ENCODE measurements at regions not wholly inside any gene's neighbourhood (a gene's known extent, or its start where the extent isn't known, plus 50 kb on each side); places are given as distances from the start of the nearest gene placed in this dataset.

DNA sequence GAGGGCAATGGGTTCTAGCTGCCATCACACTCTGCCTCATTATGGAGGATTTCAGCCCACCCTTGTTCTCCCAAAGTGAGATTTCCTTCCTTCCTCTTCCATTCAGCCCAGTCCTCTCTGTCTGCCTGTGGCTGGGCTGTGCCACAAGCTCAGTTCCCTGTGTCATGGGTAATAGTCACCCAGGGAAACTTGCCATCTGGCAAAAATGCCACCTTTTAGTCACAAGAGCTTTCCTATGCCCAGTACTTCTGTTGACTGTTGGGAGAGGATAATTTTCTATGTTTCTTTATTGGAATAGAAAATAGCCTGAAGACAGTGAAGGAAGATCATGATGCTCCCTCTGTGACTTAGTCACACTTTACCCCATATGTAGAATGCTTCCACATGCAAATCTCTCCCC lies 71.4 kb downstream of the TLR4 start:
- ATAC-seq (replicated peaks in 1 of 4) (no peak), DNase-seq (no peak)
- no peaks in the 10 kb centered on the region for H3K36me3 Mint-ChIP-seq
- no peaks in the 10 kb centered on the region for H3K27me3 ChIP-seq (replicated peaks in 1 of 2; ENCODE audit: control insufficient read depth in 2 of 2, extremely low read depth in 1 of 2, insufficient read depth in 2 of 2, low read length in 1 of 2)
- H3K27ac Mint-ChIP-seq, result no peak overlapping the region
- H3K27me3 Mint-ChIP-seq, result peaks cover 22 to 31% of the 10 kb centered on the region in 2 donors
- no peaks in the 10 kb centered on the region for H3K4me1 ChIP-seq (ENCODE audit: control insufficient read depth in 1 of 2, extremely low read depth in 1 of 2, insufficient read depth in 2 of 2, low read length in 2 of 2)
- H3K27ac ChIP-seq (ENCODE audit: low read length), result no peak overlapping the region
- no peaks in the 10 kb centered on the region for H3K9me3 ChIP-seq
- H3K9me3 Mint-ChIP-seq, result peaks cover 0 to 6% (median 0%) of the 10 kb centered on the region in 3 donors
- H3K4me3 Mint-ChIP-seq, result no peak overlapping the region
- no peaks in the 10 kb centered on the region for H3K36me3 ChIP-seq (ENCODE audit: control insufficient read depth in 2 of 2, extremely low read depth in 1 of 2, insufficient read depth in 1 of 2, low read length in 1 of 2)
- ChIA-PET POLR2A (interaction anchor here in 1 of 2 donors (0.5 kb wide), 1 partner anchor 455 kb away, joined by 7 read pairs; no protein-coding TSS in a partner anchor), CTCF (no interaction called here)
- H3K4me1 Mint-ChIP-seq, result peaks cover 0 to 9% (median 1%) of the 10 kb centered on the region in 3 donors
- no peak overlapping the region for H3K4me3 ChIP-seq (ENCODE audit: control insufficient read depth in 1 of 2, extremely low read depth in 1 of 2, low read length in 1 of 2)

DNA sequence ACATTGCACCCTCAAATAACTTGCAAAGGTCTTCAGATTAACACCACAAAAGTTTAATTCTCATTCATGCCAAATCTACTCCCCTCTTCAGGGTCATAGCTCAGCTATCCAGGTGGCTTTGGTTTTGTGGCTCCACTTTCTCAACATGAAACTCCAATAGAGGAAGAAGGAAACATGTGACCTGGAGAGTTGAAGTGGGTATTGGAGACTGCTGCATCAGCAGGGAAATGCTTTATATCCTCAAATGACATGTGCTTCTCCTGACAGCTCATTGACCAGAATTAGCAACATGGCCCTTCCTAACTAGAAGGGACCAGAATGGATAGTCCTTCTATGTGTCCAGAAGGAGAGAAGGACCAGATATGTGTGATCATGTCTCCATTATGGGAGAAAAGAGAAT lies 73.6 kb downstream of the TLR4 start:
- POLR2A ChIA-PET, result no interaction called here
- H3K27me3 Mint-ChIP-seq, result peaks cover 17 to 22% of the 10 kb centered on the region in 2 donors

DNA sequence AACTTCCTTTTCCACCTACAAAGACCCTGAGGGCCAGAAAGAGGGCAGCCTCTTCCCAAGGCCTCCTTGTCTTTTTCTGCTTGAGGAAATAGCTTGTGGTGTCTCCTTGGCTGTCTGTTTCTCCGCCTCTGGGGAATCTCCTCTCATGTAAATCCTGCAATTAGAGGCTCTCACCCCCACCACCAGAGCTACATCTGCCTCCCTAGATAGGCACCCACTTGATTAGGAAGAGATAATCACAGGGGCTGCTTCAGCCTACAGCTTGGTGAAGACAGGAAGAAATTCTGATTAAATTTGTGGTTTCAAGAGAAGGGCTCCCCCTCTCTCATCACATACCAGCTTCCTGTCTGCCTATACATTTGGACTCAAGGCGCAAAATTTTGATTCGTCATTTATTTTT lies 75.6 kb downstream of the TLR4 start:
- no peaks in the 10 kb centered on the region for H3K36me3 Mint-ChIP-seq
- H3K9me3 Mint-ChIP-seq, result peaks cover 0 to 6% (median 0%) of the 10 kb centered on the region in 3 donors
- no peak overlapping the region for H3K27ac Mint-ChIP-seq
- Histone ChIP-seq H3K36me3 (ENCODE audit: control insufficient read depth in 2 of 2, extremely low read depth in 1 of 2, insufficient read depth in 1 of 2, low read length in 1 of 2) (no peaks in the 10 kb centered on the region), H3K4me1 (ENCODE audit: control insufficient read depth in 1 of 2, extremely low read depth in 1 of 2, insufficient read depth in 2 of 2, low read length in 2 of 2) (peaks cover 0 to 12% of the 10 kb centered on the region in 2 experiments), H3K27me3 (replicated peaks in 1 of 2; ENCODE audit: control insufficient read depth in 2 of 2, extremely low read depth in 1 of 2, insufficient read depth in 2 of 2, low read length in 1 of 2) (no peaks in the 10 kb centered on the region), H3K27ac (ENCODE audit: low read length) (no peak overlapping the region), H3K4me3 (ENCODE audit: control insufficient read depth in 1 of 2, extremely low read depth in 1 of 2, low read length in 1 of 2) (no peak overlapping the region), H3K9me3 (no peaks in the 10 kb centered on the region)
- ChIA-PET CTCF (no interaction called here), POLR2A (no interaction called here)
- peaks cover 0 to 9% (median 1%) of the 10 kb centered on the region in 3 donors for H3K4me1 Mint-ChIP-seq
- WGBS (ENCODE audit: insufficient coverage), result no CpG with 5 or more reads among the region's 3 CpGs
- no peak overlapping the region for H3K4me3 Mint-ChIP-seq
- no peak for ATAC-seq (replicated peaks in 1 of 4)
- H3K27me3 Mint-ChIP-seq, result peaks cover 8 to 9% of the 10 kb centered on the region in 2 donors
- DNase-seq, result no peak

More for the DNA sequence above, 73.6 kb downstream of the TLR4 start:
- Histone ChIP-seq H3K27ac (ENCODE audit: low read length) (no peak overlapping the region), H3K36me3 (ENCODE audit: control insufficient read depth in 2 of 2, extremely low read depth in 1 of 2, insufficient read depth in 1 of 2, low read length in 1 of 2) (no peaks in the 10 kb centered on the region), H3K27me3 (replicated peaks in 1 of 2; ENCODE audit: control insufficient read depth in 2 of 2, extremely low read depth in 1 of 2, insufficient read depth in 2 of 2, low read length in 1 of 2) (no peaks in the 10 kb centered on the region), H3K4me3 (ENCODE audit: control insufficient read depth in 1 of 2, extremely low read depth in 1 of 2, low read length in 1 of 2) (no peak overlapping the region), H3K4me1 (ENCODE audit: control insufficient read depth in 1 of 2, extremely low read depth in 1 of 2, insufficient read depth in 2 of 2, low read length in 2 of 2) (no peaks in the 10 kb centered on the region), H3K9me3 (no peaks in the 10 kb centered on the region)
- Mint-ChIP-seq H3K4me1 (peaks cover 0 to 9% (median 1%) of the 10 kb centered on the region in 3 donors), H3K9me3 (peaks cover 0 to 6% (median 0%) of the 10 kb centered on the region in 3 donors), H3K27ac (no peak overlapping the region), H3K36me3 (no peaks in the 10 kb centered on the region), H3K4me3 (no peak overlapping the region)
- ATAC-seq (replicated peaks in 1 of 4) (no peak), DNase-seq (no peak)
- CTCF ChIA-PET, result no interaction called here

DNA sequence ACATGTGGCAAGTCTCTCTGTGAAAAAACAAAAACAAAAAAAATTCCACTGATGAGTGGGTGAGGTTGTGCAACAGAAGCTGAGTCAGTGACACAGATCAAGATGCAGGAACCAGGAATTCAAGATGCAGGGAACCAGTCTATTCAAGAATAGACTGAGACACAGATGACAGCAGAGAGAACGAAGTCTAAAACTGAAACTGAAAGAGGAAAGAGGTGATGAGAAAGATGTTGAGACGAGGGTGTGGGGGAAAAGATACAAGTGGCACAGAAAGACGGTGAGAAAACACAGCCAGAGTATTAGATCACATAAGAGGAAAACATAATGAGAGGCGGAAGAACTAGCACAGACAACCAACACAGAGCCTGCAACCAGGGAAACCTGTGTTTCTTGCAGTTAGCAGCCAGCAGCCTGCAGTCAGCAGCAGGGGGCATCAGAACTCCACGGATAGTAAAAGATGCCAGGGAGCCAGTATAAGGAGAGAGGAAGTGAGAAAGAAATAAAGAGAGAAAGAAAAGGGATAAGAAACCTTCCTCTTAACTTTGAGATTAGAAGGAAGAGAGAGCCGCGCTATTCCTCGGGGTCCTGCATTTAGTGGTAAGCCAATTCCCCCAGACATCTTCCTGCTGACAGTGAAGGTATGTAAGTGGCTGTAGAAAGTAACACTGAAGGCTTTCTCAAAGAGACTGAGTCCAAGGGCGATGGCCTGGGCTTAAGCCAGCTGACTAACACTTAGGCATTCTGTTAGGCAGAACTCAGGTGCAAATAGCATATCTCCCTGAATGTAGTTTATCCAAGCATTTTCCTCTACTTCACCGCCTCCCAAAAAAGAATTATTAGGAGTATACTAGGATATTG lies 79.0 kb downstream of the TLR4 start:
- ChIA-PET POLR2A (no interaction called here), CTCF (no interaction called here)
- Mint-ChIP-seq H3K27me3 (no peaks in the 10 kb centered on the region), H3K27ac (no peak overlapping the region), H3K36me3 (no peaks in the 10 kb centered on the region), H3K4me1 (peaks cover 0 to 9% (median 1%) of the 10 kb centered on the region in 3 donors), H3K9me3 (no peaks in the 10 kb centered on the region), H3K4me3 (no peak overlapping the region)
- WGBS (ENCODE audit: insufficient coverage), result 0% methylated on average over 2 of the region's 10 CpGs
- Histone ChIP-seq H3K4me1 (ENCODE audit: control insufficient read depth in 1 of 2, extremely low read depth in 1 of 2, insufficient read depth in 2 of 2, low read length in 2 of 2) (peaks cover 0 to 12% of the 10 kb centered on the region in 2 experiments), H3K27me3 (replicated peaks in 1 of 2; ENCODE audit: control insufficient read depth in 2 of 2, extremely low read depth in 1 of 2, insufficient read depth in 2 of 2, low read length in 1 of 2) (no peaks in the 10 kb centered on the region), H3K4me3 (ENCODE audit: control insufficient read depth in 1 of 2, extremely low read depth in 1 of 2, low read length in 1 of 2) (peak overlapping the region in 1 of 2 donors; percentile 35), H3K9me3 (no peaks in the 10 kb centered on the region), H3K36me3 (ENCODE audit: control insufficient read depth in 2 of 2, extremely low read depth in 1 of 2, insufficient read depth in 1 of 2, low read length in 1 of 2) (no peaks in the 10 kb centered on the region), H3K27ac (ENCODE audit: low read length) (peak overlapping the region; percentile 61)
- DNase-seq (peak in 34 of 35 experiments; percentile 12 to 76 (median 47)), ATAC-seq (replicated peaks in 1 of 4) (peak; percentile 54 to 79 (median 69))

DNA sequence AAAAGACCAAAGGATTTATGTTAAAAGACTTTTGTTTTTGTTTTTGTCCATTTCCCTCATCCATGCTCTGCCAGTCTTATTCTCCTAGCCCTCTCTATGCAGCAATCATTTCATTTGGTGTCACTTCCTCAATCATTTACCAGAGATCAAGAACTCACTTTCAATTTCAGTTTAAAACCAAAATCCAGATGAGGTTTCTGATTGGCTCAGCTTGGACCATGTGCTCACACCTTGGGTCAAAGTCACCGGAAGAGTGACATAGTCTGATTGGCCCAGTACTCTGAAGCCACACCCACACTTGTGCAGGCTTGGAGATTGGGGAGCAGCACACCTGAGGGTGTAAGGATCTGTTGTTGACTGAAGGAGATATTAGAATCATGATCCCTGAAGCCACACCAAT lies 79.6 kb downstream of the TLR4 start:
- CTCF ChIA-PET, result no interaction called here
- POLR2A ChIA-PET, result no interaction called here
- peaks cover 0 to 12% of the 10 kb centered on the region in 2 experiments for H3K4me1 ChIP-seq (ENCODE audit: control insufficient read depth in 1 of 2, extremely low read depth in 1 of 2, insufficient read depth in 2 of 2, low read length in 2 of 2)
- Mint-ChIP-seq H3K27ac (no peak overlapping the region), H3K4me3 (no peak overlapping the region), H3K36me3 (no peaks in the 10 kb centered on the region), H3K9me3 (no peaks in the 10 kb centered on the region), H3K27me3 (no peaks in the 10 kb centered on the region), H3K4me1 (peaks cover 0 to 9% (median 1%) of the 10 kb centered on the region in 3 donors)
- WGBS (ENCODE audit: insufficient coverage), result no CpG with 5 or more reads among the region's 1 CpG
- H3K27ac ChIP-seq (ENCODE audit: low read length), result peak overlapping the region; percentile 61
- peak; percentile 44 to 78 (median 62) for ATAC-seq (replicated peaks in 1 of 4)
- peak in 23 of 35 experiments; percentile 1 to 61 (median 8) for DNase-seq
- peak overlapping the region in 1 of 2 donors; percentile 35 for H3K4me3 ChIP-seq (ENCODE audit: control insufficient read depth in 1 of 2, extremely low read depth in 1 of 2, low read length in 1 of 2)
- H3K36me3 ChIP-seq (ENCODE audit: control insufficient read depth in 2 of 2, extremely low read depth in 1 of 2, insufficient read depth in 1 of 2, low read length in 1 of 2), result no peaks in the 10 kb centered on the region
- no peaks in the 10 kb centered on the region for H3K9me3 ChIP-seq
- H3K27me3 ChIP-seq (replicated peaks in 1 of 2; ENCODE audit: control insufficient read depth in 2 of 2, extremely low read depth in 1 of 2, insufficient read depth in 2 of 2, low read length in 1 of 2), result no peaks in the 10 kb centered on the region

DNA sequence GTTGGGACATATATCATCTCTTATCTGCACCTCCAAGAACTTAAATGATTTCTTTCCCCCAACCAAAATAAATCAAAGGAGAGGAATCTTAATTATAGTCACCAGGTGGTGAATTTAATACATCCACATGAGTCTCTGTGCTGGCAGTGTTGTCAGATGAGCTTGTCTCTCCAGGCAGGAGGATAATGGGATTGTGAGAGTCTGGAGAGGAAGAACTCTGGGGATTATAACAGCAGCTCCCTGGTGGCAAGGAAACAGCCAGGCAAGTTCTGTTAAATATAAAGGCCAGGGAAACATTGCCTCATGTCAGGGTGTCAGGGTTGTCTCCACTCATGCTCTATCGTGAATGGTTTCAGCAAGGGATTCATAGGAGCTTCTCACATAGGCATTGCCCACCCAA lies 80.8 kb downstream of the TLR4 start:
- H3K36me3 Mint-ChIP-seq, result no peaks in the 10 kb centered on the region
- no peaks in the 10 kb centered on the region for H3K9me3 Mint-ChIP-seq
- H3K36me3 ChIP-seq (ENCODE audit: control insufficient read depth in 2 of 2, extremely low read depth in 1 of 2, insufficient read depth in 1 of 2, low read length in 1 of 2), result no peaks in the 10 kb centered on the region
- peaks cover 0 to 12% of the 10 kb centered on the region in 2 experiments for H3K4me1 ChIP-seq (ENCODE audit: control insufficient read depth in 1 of 2, extremely low read depth in 1 of 2, insufficient read depth in 2 of 2, low read length in 2 of 2)
- peaks cover 0 to under 1% (median under 1%) of the 10 kb centered on the region in 3 donors for H3K4me1 Mint-ChIP-seq
- H3K27me3 Mint-ChIP-seq, result no peaks in the 10 kb centered on the region
- 83% methylated on average over 1 of the region's 1 CpG for WGBS (ENCODE audit: insufficient coverage)
- ATAC-seq (replicated peaks in 1 of 4), result no peak
- H3K9me3 ChIP-seq, result no peaks in the 10 kb centered on the region
- no peak overlapping the region for H3K4me3 Mint-ChIP-seq
- no peak overlapping the region for H3K27ac ChIP-seq (ENCODE audit: low read length)
- no peaks in the 10 kb centered on the region for H3K27me3 ChIP-seq (replicated peaks in 1 of 2; ENCODE audit: control insufficient read depth in 2 of 2, extremely low read depth in 1 of 2, insufficient read depth in 2 of 2, low read length in 1 of 2)
- POLR2A ChIA-PET, result no interaction called here
- CTCF ChIA-PET, result no interaction called here
- H3K4me3 ChIP-seq (ENCODE audit: control insufficient read depth in 1 of 2, extremely low read depth in 1 of 2, low read length in 1 of 2), result no peak overlapping the region
- no peak overlapping the region for H3K27ac Mint-ChIP-seq
- no peak for DNase-seq

Data from T-cell (primary cell).